GM12865 (cell line): ENCODE measurements at regions not wholly inside any gene's neighbourhood (a gene's known extent, or its start where the extent isn't known, plus 50 kb on each side); places are given as distances from the start of the nearest gene placed in this dataset.

Source experiments
- DNase-seq: peaks from one replicate; pipeline ENCODE4 v3.0.0; 2010; ENCODE audit warnings: low read depth
- H3K4me3 ChIP-seq: 2 replicates; pipeline ENCODE4 v1.5.1; 2011; ENCODE audit warnings: mild to moderate bottlenecking, low read depth, low read length, control low read depth
- CTCF ChIP-seq: IDR thresholded peaks from 2 replicates; pipeline ENCODE4 v1.5.1; 2011; ENCODE audit warnings: low read length, control low read depth, low read depth, inconsistent platforms; ENCODE audit not compliant: insufficient read depth; ENCODE audit errors: missing control alignments

DNA sequence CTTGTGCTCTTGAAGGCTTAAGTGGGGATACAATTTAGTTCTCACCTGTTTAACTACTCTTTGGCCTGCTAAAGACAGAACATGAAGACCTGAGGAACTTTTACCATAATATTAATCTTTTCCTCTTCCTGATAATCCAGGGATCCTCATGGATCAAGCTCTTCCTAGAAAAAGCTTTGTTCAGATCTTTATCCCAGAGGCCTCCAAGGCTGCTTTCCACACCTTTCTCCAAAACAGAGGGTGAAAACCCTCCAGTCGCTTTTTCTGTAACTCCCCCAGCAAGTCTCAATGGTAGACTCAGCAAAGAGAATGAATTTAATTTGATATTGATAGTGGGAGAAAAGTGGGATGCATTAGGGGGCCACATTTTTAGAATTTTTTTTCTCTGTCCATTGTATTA is 203.6 kb downstream of the CGGBP1 start:
- TF ChIP-seq CTCF, result no peak
- DNase-seq, result no peak

DNA sequence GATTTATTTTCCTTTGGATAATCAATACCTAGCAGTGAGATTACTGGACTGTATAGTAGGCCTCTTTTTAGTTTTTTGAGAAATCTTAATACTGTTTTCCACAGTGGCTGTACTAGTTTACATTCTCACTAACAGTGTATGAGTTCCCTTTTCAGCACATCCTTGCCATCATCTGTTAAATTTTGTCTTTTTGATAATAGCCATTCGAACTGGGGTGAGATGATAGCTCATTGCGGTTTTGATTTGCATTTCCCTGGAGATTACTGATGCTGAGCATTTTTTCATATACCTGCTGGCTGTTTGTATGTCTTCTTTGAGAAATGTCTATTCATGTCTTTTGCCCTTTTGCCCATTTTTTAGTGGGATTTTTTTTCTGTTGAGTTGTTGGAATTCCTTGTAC is 210.8 kb downstream of the CGGBP1 start:
- no peak for TF ChIP-seq CTCF
- DNase-seq, result no peak
- H3K4me3 ChIP-seq, result no peak overlapping the region

More for the DNA sequence above, 203.6 kb downstream of the CGGBP1 start:
- no peak overlapping the region for H3K4me3 ChIP-seq

- no peak for TF ChIP-seq CTCF
Measured at GRCh38 chr3:87837076-87837475, 221.7 kb downstream of the CGGBP1 start.

DNA sequence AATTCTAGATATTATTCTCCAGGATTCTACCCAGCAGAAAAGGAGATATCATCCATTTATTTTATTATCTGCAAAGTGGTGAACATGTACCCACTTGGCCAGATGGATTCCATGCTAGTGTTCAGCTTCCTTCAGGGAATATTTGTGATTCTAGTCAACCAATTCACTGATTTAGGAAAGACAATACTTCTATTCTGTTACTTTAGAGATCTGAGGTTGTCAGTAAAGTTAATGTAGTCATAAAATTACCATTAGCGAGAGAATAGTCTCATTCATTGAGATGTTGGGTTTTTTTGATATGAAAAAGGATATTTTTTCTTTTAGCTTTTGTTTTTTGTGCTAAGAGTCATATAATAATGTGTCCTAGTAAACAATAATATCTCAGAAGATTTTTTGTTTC is 222.8 kb downstream of the CGGBP1 start:
- no peak for TF ChIP-seq CTCF
- no peak for DNase-seq

More at GRCh38 chr3:87837076-87837475, 221.7 kb downstream of the CGGBP1 start:
- no peak for DNase-seq
- H3K4me3 ChIP-seq, result no peak overlapping the region

GRCh38 chr3:87835236-87835635 is 223.6 kb downstream of the CGGBP1 start:
- TF ChIP-seq CTCF, result no peak
- no peak for DNase-seq
- no peak overlapping the region for H3K4me3 ChIP-seq

More for the DNA sequence above, 222.8 kb downstream of the CGGBP1 start:
- no peak overlapping the region for H3K4me3 ChIP-seq

- DNase-seq, result no peak
- H3K4me3 ChIP-seq, result no peak overlapping the region
- no peak for TF ChIP-seq CTCF
Measured at GRCh38 chr3:87834327-87834726, 224.5 kb downstream of the CGGBP1 start.

GRCh38 chr3:87833039-87833377 is 225.8 kb downstream of the CGGBP1 start:
- H3K4me3 ChIP-seq, result no peak overlapping the region
- no peak for DNase-seq
- TF ChIP-seq CTCF, result no peak
